SK-N-SH (cell line): ENCODE measurements at regions not wholly inside any gene's neighbourhood (a gene's known extent, or its start where the extent isn't known, plus 50 kb on each side); places are given as distances from the start of the nearest gene placed in this dataset.

Experiments used
- GABPA ChIP-seq: IDR thresholded peaks from 2 replicates; pipeline ENCODE4 v1.4.0; 2012; ENCODE audit warnings: low read depth, mild to moderate bottlenecking
- RAD21 ChIP-seq: IDR thresholded peaks from 2 replicates; pipeline ENCODE4 v1.6.1; 2012; ENCODE audit warnings: mild to moderate bottlenecking, low read length

DNA sequence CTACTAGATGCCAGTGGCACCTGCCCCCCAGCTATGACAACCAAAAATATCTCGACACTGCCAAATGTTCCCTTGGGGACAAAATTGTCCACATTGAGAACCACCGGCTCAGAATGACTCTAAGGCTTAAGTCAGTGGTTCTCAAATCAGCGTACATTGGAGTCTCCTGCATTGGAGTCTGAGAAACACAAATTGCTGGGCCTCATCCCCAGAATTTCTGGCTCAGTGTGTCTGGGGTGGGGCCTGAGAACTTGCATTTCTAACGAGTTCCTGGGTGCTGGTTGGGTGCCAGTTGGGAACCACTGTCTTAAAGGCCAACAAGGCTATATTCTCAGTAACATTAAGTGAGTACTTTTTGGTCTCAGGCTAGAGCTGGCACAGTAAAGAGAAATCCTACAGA lies 77.7 kb upstream of the GADD45A start:
- no peak for TF ChIP-seq GABPA
- TF ChIP-seq RAD21: no peak
